ENCODE measurements at regions not wholly inside any gene's neighbourhood (a gene's known extent, or its start where the extent isn't known, plus 50 kb on each side); places are given as distances from the start of the nearest gene placed in this dataset.
"Not testable (repeated sequence)": the region's sequence is repeated elsewhere in the genome, so short reads cannot be mapped to it uniquely, and the experiment has no call there.

- DNase-seq (ENCODE audit: low spot score) = no peak
Observed at GRCh38 chr15:77909182-77909940, 168.2 kb downstream of the TBC1D2B start.

GRCh38 chr15:77908752-77909111 is 168.8 kb downstream of the TBC1D2B start:
- DNase-seq (ENCODE audit: low spot score) = not testable (repeated sequence)

- DNase-seq (ENCODE audit: low spot score) = no peak
Observed at GRCh38 chr15:77907824-77908751, 169.4 kb downstream of the TBC1D2B start.

- DNase-seq (ENCODE audit: low spot score) = not testable (repeated sequence)
Observed at GRCh38 chr15:77906062-77906990, 171.2 kb downstream of the TBC1D2B start.

- no peak for DNase-seq (ENCODE audit: low spot score)
Observed at GRCh38 chr15:77905301-77905920, 172.1 kb downstream of the TBC1D2B start.

- DNase-seq (ENCODE audit: low spot score) = no peak
Observed at GRCh38 chr15:77904901-77905300, 172.6 kb downstream of the TBC1D2B start.

- DNase-seq (ENCODE audit: low spot score) = no peak
Observed at GRCh38 chr15:77904436-77904821, 173.1 kb downstream of the TBC1D2B start.

GRCh38 chr15:77903761-77904435 is 173.6 kb downstream of the TBC1D2B start:
- DNase-seq (ENCODE audit: low spot score) = not testable (repeated sequence)

GRCh38 chr15:77902921-77903760 is 174.4 kb downstream of the TBC1D2B start:
- not testable (repeated sequence) for DNase-seq (ENCODE audit: low spot score)

- DNase-seq (ENCODE audit: low spot score) = no peak
Observed at GRCh38 chr15:77901921-77902750, 175.4 kb downstream of the TBC1D2B start.

- DNase-seq (ENCODE audit: low spot score) = no peak
Observed at GRCh38 chr15:77901251-77901881, 176.1 kb downstream of the TBC1D2B start.

- DNase-seq (ENCODE audit: low spot score) = not testable (repeated sequence)
Observed at GRCh38 chr15:77900331-77900963, 177.1 kb downstream of the TBC1D2B start.

GRCh38 chr15:77899776-77900175 is 177.7 kb downstream of the TBC1D2B start:
- DNase-seq (ENCODE audit: low spot score) = not testable (repeated sequence)

- DNase-seq (ENCODE audit: low spot score) = no peak
Observed at GRCh38 chr15:77898811-77899730, 178.4 kb downstream of the TBC1D2B start.

- no peak for DNase-seq (ENCODE audit: low spot score)
Observed at GRCh38 chr15:77897896-77898406, 179.6 kb downstream of the TBC1D2B start.

- DNase-seq (ENCODE audit: low spot score) = not testable (repeated sequence)
Observed at GRCh38 chr15:77897113-77897895, 180.2 kb downstream of the TBC1D2B start.

Measured in kidney capillary endothelial cell (primary cell).